Mucosa of rectum (tissue), 2 donors: ENCODE measurements at regions not wholly inside any gene's neighbourhood (a gene's known extent, or its start where the extent isn't known, plus 50 kb on each side); places are given as distances from the start of the nearest gene placed in this dataset.
"Not testable (repeated sequence)": the region's sequence is repeated elsewhere in the genome, so short reads cannot be mapped to it uniquely, and the experiment has no call there.

Experiments used
- H3K27ac ChIP-seq, 2 donors: one replicate each; pipeline ENCODE4 v1.7.0; 2013; ENCODE audit warnings: inconsistent platforms in 2 of 2, low read depth in 2 of 2, low read length in 2 of 2
- H3K27me3 ChIP-seq, 2 donors: one replicate each; pipeline ENCODE4 v1.7.0; 2013; ENCODE audit warnings: low read length in 2 of 2; ENCODE audit not compliant: control insufficient read depth in 2 of 2, insufficient read depth in 2 of 2
- H3K36me3 ChIP-seq, 2 donors: one replicate each; pipeline ENCODE4 v1.7.0; 2013; ENCODE audit warnings: low read length in 2 of 2; ENCODE audit not compliant: control insufficient read depth in 2 of 2, insufficient read depth in 2 of 2
- H3K4me1 ChIP-seq, 2 donors: one replicate each; pipeline ENCODE4 v1.7.0; 2013; ENCODE audit warnings: low read length in 2 of 2, mild to moderate bottlenecking in 1 of 2; ENCODE audit not compliant: control insufficient read depth in 2 of 2, insufficient read depth in 2 of 2
- H3K4me3 ChIP-seq, 2 donors: one replicate each; pipeline ENCODE4 v1.7.0; 2013; ENCODE audit warnings: low read length in 2 of 2
- H3K9ac ChIP-seq, 2 donors: one replicate each; pipeline ENCODE4 v1.7.0; 2013; ENCODE audit warnings: low read length in 2 of 2, low read depth in 1 of 2, mild to moderate bottlenecking in 1 of 2
- H3K9me3 ChIP-seq, 2 donors: one replicate each; pipeline ENCODE4 v1.7.0; 2013; ENCODE audit warnings: low read length in 2 of 2; ENCODE audit not compliant: control insufficient read depth in 2 of 2
- donor health status: healthy.
- donor health status: Normal muscosa, but diverticular disease.

GRCh38 chr6:28785962-28786679 lies 137.7 kb downstream of the TRIM27 start:
- H3K4me1 ChIP-seq = no peaks in the 10 kb centered on the region
- no peak overlapping the region for H3K27ac ChIP-seq
- H3K9ac ChIP-seq = no peak overlapping the region
- no peaks in the 10 kb centered on the region for H3K9me3 ChIP-seq
- no peak overlapping the region for H3K4me3 ChIP-seq
- H3K27me3 ChIP-seq = peaks cover 25 to 41% of the 10 kb centered on the region in 2 donors
- no peaks in the 10 kb centered on the region for H3K36me3 ChIP-seq

- peaks cover 30 to 54% of the 10 kb centered on the region in 2 donors for H3K27me3 ChIP-seq
- H3K27ac ChIP-seq = no peak overlapping the region
- H3K36me3 ChIP-seq = no peaks in the 10 kb centered on the region
- peaks cover 3% of the 10 kb centered on the region in 2 donors for H3K9me3 ChIP-seq
- no peaks in the 10 kb centered on the region for H3K4me1 ChIP-seq
- no peak overlapping the region for H3K9ac ChIP-seq
- peak overlapping the region in 1 of 2 donors; percentile 61 for H3K4me3 ChIP-seq
These were observed 134.2 kb downstream of the TRIM27 start for GRCh38 chr6:28789553-28790083.

GRCh38 chr6:28791002-28791383 lies 132.8 kb downstream of the TRIM27 start:
- Histone ChIP-seq H3K27ac (no peak overlapping the region), H3K4me3 (no peak overlapping the region), H3K9me3 (peaks cover 3% of the 10 kb centered on the region in 2 donors), H3K27me3 (peaks cover 40 to 61% of the 10 kb centered on the region in 2 donors), H3K4me1 (no peaks in the 10 kb centered on the region), H3K9ac (no peak overlapping the region), H3K36me3 (no peaks in the 10 kb centered on the region)

GRCh38 chr6:28794175-28795002 lies 129.4 kb downstream of the TRIM27 start:
- Histone ChIP-seq H3K4me3 (no peak overlapping the region), H3K27ac (no peak overlapping the region), H3K9me3 (peaks cover 3% of the 10 kb centered on the region in 2 donors), H3K9ac (no peak overlapping the region), H3K36me3 (no peaks in the 10 kb centered on the region), H3K27me3 (peaks cover 36 to 40% of the 10 kb centered on the region in 2 donors), H3K4me1 (no peaks in the 10 kb centered on the region)

- not testable (repeated sequence) for H3K36me3 ChIP-seq, H3K4me1 ChIP-seq, H3K9me3 ChIP-seq, H3K4me3 ChIP-seq, H3K27ac ChIP-seq, H3K9ac ChIP-seq
- peaks cover 9 to 13% of the 10 kb centered on the region in 2 donors for H3K27me3 ChIP-seq
These were observed 123.1 kb downstream of the TRIM27 start for GRCh38 chr6:28800647-28801046.

GRCh38 chr6:28802417-28803336 lies 121.1 kb downstream of the TRIM27 start:
- H3K27ac ChIP-seq = no peak overlapping the region
- no peaks in the 10 kb centered on the region for H3K4me1 ChIP-seq
- H3K27me3 ChIP-seq = peaks cover 6 to 9% of the 10 kb centered on the region in 2 donors
- H3K9ac ChIP-seq = no peak overlapping the region
- no peaks in the 10 kb centered on the region for H3K9me3 ChIP-seq
- no peaks in the 10 kb centered on the region for H3K36me3 ChIP-seq
- H3K4me3 ChIP-seq = no peak overlapping the region

- Histone ChIP-seq H3K36me3 (no peaks in the 10 kb centered on the region), H3K9ac (no peak overlapping the region), H3K9me3 (no peaks in the 10 kb centered on the region), H3K27ac (no peak overlapping the region), H3K27me3 (peaks cover 11 to 14% of the 10 kb centered on the region in 2 donors), H3K4me1 (no peaks in the 10 kb centered on the region), H3K4me3 (no peak overlapping the region)
These were observed 120.5 kb downstream of the TRIM27 start for GRCh38 chr6:28803337-28803709.

- peaks cover 42 to 47% of the 10 kb centered on the region in 2 donors for H3K27me3 ChIP-seq
- no peaks in the 10 kb centered on the region for H3K9me3 ChIP-seq
- no peak overlapping the region for H3K4me3 ChIP-seq
- H3K4me1 ChIP-seq = no peaks in the 10 kb centered on the region
- no peak overlapping the region for H3K27ac ChIP-seq
- H3K9ac ChIP-seq = no peak overlapping the region
- no peaks in the 10 kb centered on the region for H3K36me3 ChIP-seq
These were observed 116.0 kb downstream of the TRIM27 start for GRCh38 chr6:28807682-28808280.

- H3K27ac ChIP-seq = no peak overlapping the region
- no peak overlapping the region for H3K4me3 ChIP-seq
- no peak overlapping the region for H3K9ac ChIP-seq
- no peaks in the 10 kb centered on the region for H3K36me3 ChIP-seq
- no peaks in the 10 kb centered on the region for H3K9me3 ChIP-seq
- no peaks in the 10 kb centered on the region for H3K4me1 ChIP-seq
- H3K27me3 ChIP-seq = peaks cover 47 to 48% of the 10 kb centered on the region in 2 donors
These were observed 115.4 kb downstream of the TRIM27 start for GRCh38 chr6:28808383-28808782.
